IMR-90 (cell line): ENCODE measurements at regions not wholly inside any gene's neighbourhood (a gene's known extent, or its start where the extent isn't known, plus 50 kb on each side); places are given as distances from the start of the nearest gene placed in this dataset.

Source experiments
- CTCF ChIP-seq: conservative IDR thresholded peaks from 2 replicates; pipeline ENCODE4 v1.5.1; 2012; ENCODE audit warnings: mild to moderate bottlenecking, low read depth, low read length, improper control_type of control experiment
- POLR2A ChIP-seq: IDR thresholded peaks from 2 replicates; pipeline ENCODE4 v1.6.1; 2012; ENCODE audit warnings: mild to moderate bottlenecking, low read depth, low read length
- USF2 ChIP-seq: fragments of 150-350 bp; IDR thresholded peaks from 2 replicates; pipeline ENCODE4 v1.6.1; 2017; ENCODE audit warnings: mild to moderate bottlenecking, antibody characterized with exemption, low read length, low read depth

- TF ChIP-seq USF2 (no peak), CTCF (no peak), POLR2A (no peak)
These were observed 62.4 kb upstream of the RREB1 start for GRCh38 chr6:7045331-7045730.
